Transverse colon (tissue), 3 donors: ENCODE measurements at regions not wholly inside any gene's neighbourhood (a gene's known extent, or its start where the extent isn't known, plus 50 kb on each side); places are given as distances from the start of the nearest gene placed in this dataset.

Source experiments
- POLR2A ChIP-seq: fragments of 450-650 bp; IDR thresholded peaks from one replicate; pipeline ENCODE4 v1.6.1; 2016; ENCODE audit warnings: antibody characterized with exemption, mild to moderate bottlenecking, moderate library complexity
- TF ChIP-seq, protein P1 (sequence below), 5 experiments: fragments of 200-600 bp in 3 of 5; fragments of 450-650 bp in 2 of 5; sonication (generic) in 3 of 5; IDR thresholded peaks; 1 replicate in 2 of 5; 2 replicates in 3 of 5; pipeline ENCODE4 v1.5.1; 2016 to 2017; ENCODE audit warnings: antibody characterized with exemption in 5 of 5, inconsistent platforms in 3 of 5, mild to moderate bottlenecking in 2 of 5, moderate library complexity in 1 of 5

- TF ChIP-seq, protein P1, sequence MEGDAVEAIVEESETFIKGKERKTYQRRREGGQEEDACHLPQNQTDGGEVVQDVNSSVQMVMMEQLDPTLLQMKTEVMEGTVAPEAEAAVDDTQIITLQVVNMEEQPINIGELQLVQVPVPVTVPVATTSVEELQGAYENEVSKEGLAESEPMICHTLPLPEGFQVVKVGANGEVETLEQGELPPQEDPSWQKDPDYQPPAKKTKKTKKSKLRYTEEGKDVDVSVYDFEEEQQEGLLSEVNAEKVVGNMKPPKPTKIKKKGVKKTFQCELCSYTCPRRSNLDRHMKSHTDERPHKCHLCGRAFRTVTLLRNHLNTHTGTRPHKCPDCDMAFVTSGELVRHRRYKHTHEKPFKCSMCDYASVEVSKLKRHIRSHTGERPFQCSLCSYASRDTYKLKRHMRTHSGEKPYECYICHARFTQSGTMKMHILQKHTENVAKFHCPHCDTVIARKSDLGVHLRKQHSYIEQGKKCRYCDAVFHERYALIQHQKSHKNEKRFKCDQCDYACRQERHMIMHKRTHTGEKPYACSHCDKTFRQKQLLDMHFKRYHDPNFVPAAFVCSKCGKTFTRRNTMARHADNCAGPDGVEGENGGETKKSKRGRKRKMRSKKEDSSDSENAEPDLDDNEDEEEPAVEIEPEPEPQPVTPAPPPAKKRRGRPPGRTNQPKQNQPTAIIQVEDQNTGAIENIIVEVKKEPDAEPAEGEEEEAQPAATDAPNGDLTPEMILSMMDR (IDR thresholded peaks at IDR 0.05) = no peak
- no peak for TF ChIP-seq POLR2A
Observed at GRCh38 chr5:97553604-97554452, 370.8 kb upstream of the RIOK2 start.
